ENCODE measurements at regions not wholly inside any gene's neighbourhood (a gene's known extent, or its start where the extent isn't known, plus 50 kb on each side); places are given as distances from the start of the nearest gene placed in this dataset.

DNA sequence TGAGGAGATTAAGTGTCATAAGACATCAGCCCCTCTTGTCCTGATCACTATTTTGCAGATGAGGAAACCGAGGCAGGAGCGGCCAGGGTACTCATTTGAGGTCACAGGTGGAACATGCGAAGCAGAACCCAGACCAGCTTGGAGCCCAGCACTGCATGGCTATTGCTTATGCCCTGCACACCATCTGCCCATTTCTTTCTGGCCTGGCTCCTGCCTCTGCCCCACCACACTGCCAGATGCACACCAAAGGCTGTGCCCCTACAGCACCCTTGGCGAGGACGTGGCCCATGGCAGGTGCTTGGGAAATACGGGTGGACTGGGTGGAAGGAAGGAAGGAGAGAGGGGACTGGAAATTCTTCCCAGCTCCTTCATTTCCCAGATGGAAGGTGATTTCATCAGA is 222.9 kb downstream of the CTTN start:
- no peak for DNase-seq
- intact Hi-C loops (cut with micrococcal nuclease; ENCODE audit: unreplicated experiment) = no loop called here
- no TSS peak for BruUV-seq (replicated peaks)
- CTCF ChIA-PET = no interaction called here
- TF ChIP-seq, protein P1, sequence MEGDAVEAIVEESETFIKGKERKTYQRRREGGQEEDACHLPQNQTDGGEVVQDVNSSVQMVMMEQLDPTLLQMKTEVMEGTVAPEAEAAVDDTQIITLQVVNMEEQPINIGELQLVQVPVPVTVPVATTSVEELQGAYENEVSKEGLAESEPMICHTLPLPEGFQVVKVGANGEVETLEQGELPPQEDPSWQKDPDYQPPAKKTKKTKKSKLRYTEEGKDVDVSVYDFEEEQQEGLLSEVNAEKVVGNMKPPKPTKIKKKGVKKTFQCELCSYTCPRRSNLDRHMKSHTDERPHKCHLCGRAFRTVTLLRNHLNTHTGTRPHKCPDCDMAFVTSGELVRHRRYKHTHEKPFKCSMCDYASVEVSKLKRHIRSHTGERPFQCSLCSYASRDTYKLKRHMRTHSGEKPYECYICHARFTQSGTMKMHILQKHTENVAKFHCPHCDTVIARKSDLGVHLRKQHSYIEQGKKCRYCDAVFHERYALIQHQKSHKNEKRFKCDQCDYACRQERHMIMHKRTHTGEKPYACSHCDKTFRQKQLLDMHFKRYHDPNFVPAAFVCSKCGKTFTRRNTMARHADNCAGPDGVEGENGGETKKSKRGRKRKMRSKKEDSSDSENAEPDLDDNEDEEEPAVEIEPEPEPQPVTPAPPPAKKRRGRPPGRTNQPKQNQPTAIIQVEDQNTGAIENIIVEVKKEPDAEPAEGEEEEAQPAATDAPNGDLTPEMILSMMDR (conservative IDR thresholded peaks at IDR 0.05) = no peak
- no peak for TF ChIP-seq EZH2 (IDR thresholded peaks at IDR 0.05; ENCODE audit: low read depth)
- Histone ChIP-seq H3K9me2 (ENCODE audit: insufficient read depth) (no peaks in the 10 kb centered on the region), H3K79me2 (ENCODE audit: low read depth) (no peaks in the 10 kb centered on the region), H2AFZ (no peak overlapping the region), H3K27ac (no peak overlapping the region), H3K4me2 (no peak overlapping the region), H3K4me1 (replicated peaks; ENCODE audit: insufficient read depth) (no peaks in the 10 kb centered on the region), H3K36me3 (ENCODE audit: low read depth) (no peaks in the 10 kb centered on the region), H3F3A (ENCODE audit: insufficient read depth, low read depth) (no peaks in the 10 kb centered on the region), H4K20me1 (ENCODE audit: insufficient read depth) (peaks cover 20% of the 10 kb centered on the region; the same call in 1 of the 2 replicates), H3K27me3 (ENCODE audit: insufficient read depth, low read depth) (no peaks in the 10 kb centered on the region), H3K9me3 (ENCODE audit: insufficient read depth, low read depth) (no peaks in the 10 kb centered on the region; the same call in 1 of the 2 replicates), H3K4me3 (no peak overlapping the region)
- POLR2A ChIA-PET (ENCODE audit: unreplicated experiment) = no interaction called here

DNA sequence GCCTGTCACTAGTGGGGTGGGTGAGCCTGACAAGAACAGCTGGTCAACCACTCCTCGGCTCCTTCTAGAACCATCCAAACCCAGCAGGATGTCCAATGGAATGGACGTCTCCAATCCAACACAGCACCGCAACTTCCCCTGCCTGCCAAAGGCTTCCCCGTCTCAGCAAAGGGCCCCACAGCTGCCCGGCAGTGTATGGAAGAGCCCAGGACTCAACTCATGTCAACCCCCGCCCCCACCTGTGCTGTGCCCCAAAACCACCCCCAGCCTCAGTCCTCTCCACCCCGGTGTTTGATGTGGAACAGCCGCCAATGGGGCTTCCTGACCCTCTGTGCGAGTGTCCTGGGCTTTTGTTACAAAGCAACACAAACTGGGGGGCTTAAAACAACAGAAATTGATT is 223.8 kb downstream of the CTTN start:
- Histone ChIP-seq H3F3A (ENCODE audit: insufficient read depth, low read depth) (no peaks in the 10 kb centered on the region), H2AFZ (no peak overlapping the region), H3K79me2 (ENCODE audit: low read depth) (no peaks in the 10 kb centered on the region), H3K4me2 (no peak overlapping the region), H3K4me3 (no peak overlapping the region), H4K20me1 (ENCODE audit: insufficient read depth) (peaks cover 27% of the 10 kb centered on the region; the same call in 1 of the 2 replicates), H3K9me2 (ENCODE audit: insufficient read depth) (no peaks in the 10 kb centered on the region), H3K27ac (no peak overlapping the region), H3K9me3 (ENCODE audit: insufficient read depth, low read depth) (no peaks in the 10 kb centered on the region; the same call in 1 of the 2 replicates), H3K4me1 (replicated peaks; ENCODE audit: insufficient read depth) (no peaks in the 10 kb centered on the region), H3K27me3 (ENCODE audit: insufficient read depth, low read depth) (no peaks in the 10 kb centered on the region), H3K36me3 (ENCODE audit: low read depth) (no peaks in the 10 kb centered on the region)
- no peak for DNase-seq
- ChIA-PET POLR2A (ENCODE audit: unreplicated experiment) (no interaction called here), CTCF (no interaction called here)
- TF ChIP-seq EZH2 (IDR thresholded peaks at IDR 0.05; ENCODE audit: low read depth) = no peak
- TF ChIP-seq, protein P1 (conservative IDR thresholded peaks at IDR 0.05) = no peak
- BruUV-seq (replicated peaks) = no TSS peak
- intact Hi-C loops (cut with micrococcal nuclease; ENCODE audit: unreplicated experiment) = no loop called here

DNA sequence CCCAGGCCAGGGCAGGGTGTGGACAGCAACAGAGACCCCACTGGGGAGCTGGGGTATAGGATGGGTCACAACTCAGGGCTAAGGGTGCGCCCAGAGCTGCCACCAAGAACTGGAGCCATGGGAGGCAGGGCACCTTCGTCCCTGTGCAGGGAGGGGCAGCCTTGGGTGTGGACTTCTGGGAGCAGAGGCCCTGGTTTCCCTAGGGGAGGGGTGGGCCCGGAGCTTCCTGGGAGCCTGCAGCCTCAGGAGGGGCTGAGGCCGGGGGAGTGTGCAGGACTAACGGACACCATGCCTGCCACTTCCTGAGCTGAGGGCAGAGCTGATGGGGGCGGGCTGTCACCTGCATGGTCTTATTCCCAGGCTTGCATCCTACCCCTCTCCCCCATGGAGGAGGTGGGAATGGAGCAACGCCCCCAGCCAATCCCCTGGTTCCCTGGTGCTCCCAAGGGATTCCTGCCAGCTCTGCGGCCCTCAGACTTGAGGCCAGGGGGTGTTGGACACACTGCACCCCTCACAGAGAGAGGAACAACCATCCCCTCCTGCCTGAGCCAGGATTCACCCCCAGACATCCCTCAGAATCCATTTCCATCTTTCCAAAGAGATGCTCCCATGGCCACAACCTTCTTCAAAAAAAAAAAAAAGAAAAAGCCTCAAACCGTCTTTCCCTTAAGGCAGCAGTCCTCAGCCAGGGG is 225.7 kb downstream of the CTTN start:
- H3K9me3 ChIP-seq (ENCODE audit: insufficient read depth, low read depth) = no peaks in the 10 kb centered on the region; the same call in 1 of the 2 replicates
- H2AFZ ChIP-seq = no peak overlapping the region
- ChIA-PET CTCF (no interaction called here), POLR2A (ENCODE audit: unreplicated experiment) (no interaction called here)
- no peaks in the 10 kb centered on the region for H3K27me3 ChIP-seq (ENCODE audit: insufficient read depth, low read depth)
- no peak overlapping the region for H3K4me3 ChIP-seq
- TF ChIP-seq, protein P1 (conservative IDR thresholded peaks at IDR 0.05) = no peak
- TF ChIP-seq EZH2 (IDR thresholded peaks at IDR 0.05; ENCODE audit: low read depth) = no peak
- no peaks in the 10 kb centered on the region for H3K9me2 ChIP-seq (ENCODE audit: insufficient read depth)
- no peaks in the 10 kb centered on the region for H3K36me3 ChIP-seq (ENCODE audit: low read depth)
- no peaks in the 10 kb centered on the region for H3F3A ChIP-seq (ENCODE audit: insufficient read depth, low read depth)
- no peaks in the 10 kb centered on the region for H3K79me2 ChIP-seq (ENCODE audit: low read depth)
- peaks cover 31% of the 10 kb centered on the region for H4K20me1 ChIP-seq (ENCODE audit: insufficient read depth)
- intact Hi-C loops (cut with micrococcal nuclease; ENCODE audit: unreplicated experiment) = no loop called here
- no peak for DNase-seq
- no peaks in the 10 kb centered on the region for H3K4me1 ChIP-seq (replicated peaks; ENCODE audit: insufficient read depth)
- H3K27ac ChIP-seq = no peak overlapping the region
- no TSS peak for BruUV-seq (replicated peaks)
- no peak overlapping the region for H3K4me2 ChIP-seq
